MM.1S (cell line): ENCODE measurements at regions not wholly inside any gene's neighbourhood (a gene's known extent, or its start where the extent isn't known, plus 50 kb on each side); places are given as distances from the start of the nearest gene placed in this dataset.

Experiments
- CTCF ChIP-seq: fragments of 300-600 bp; sonication (generic); IDR thresholded peaks from 2 replicates; pipeline ENCODE4 v1.5.1; 2016; ENCODE audit warnings: antibody characterized with exemption, low read length, mixed read lengths
- EZH2 ChIP-seq: fragments of 300-600 bp; sonication (generic); optimal IDR thresholded peaks from 2 replicates; pipeline ENCODE3; 2017; ENCODE audit warnings: low read depth, mild to moderate bottlenecking, antibody characterized with exemption, low read length, mixed read lengths
- EZH2phosphoT487 ChIP-seq: fragments of 300-600 bp; sonication (generic); IDR thresholded peaks from 2 replicates; pipeline ENCODE4 v1.6.1; 2018; ENCODE audit warnings: antibody characterized with exemption, low read length

DNA sequence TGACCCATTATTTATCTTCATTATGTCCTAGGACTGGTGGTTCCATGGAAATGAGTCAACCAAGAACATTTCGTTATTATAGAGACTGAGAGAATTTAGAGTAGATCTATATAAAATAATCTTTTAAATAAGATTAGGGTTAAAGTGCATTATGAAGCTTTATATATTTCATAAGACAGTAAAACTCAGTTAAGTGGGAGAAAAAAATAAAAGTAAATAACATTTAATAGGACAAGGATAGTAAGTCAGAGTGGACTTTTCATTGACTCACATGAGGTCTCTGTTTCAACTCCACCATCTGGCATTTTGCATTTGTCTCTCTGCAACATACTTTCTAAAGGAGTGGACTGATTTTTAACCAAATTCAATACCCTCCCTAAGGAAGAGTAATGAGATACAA, 125.3 kb upstream of the CCDC68 start:
- TF ChIP-seq CTCF (no peak), EZH2 (no peak), EZH2phosphoT487 (no peak)
